AG09319 (cell line): ENCODE measurements at regions not wholly inside any gene's neighbourhood (a gene's known extent, or its start where the extent isn't known, plus 50 kb on each side); places are given as distances from the start of the nearest gene placed in this dataset.

Experiments
- DNase-seq: peaks from one replicate; pipeline ENCODE4 v3.0.0-alpha.2; 2010; ENCODE audit warnings: low read depth; ENCODE audit errors: extremely low read depth
- CTCF ChIP-seq: IDR thresholded peaks from 2 replicates; pipeline ENCODE4 v1.5.1; 2011; ENCODE audit warnings: low read depth, mild to moderate bottlenecking, inconsistent platforms, low read length, moderate library complexity

- DNase-seq: no peak
- no peak for TF ChIP-seq CTCF
These were observed 100.0 kb downstream of the CRYAA start for GRCh38 chr21:43268804-43269186.

- DNase-seq: no peak
- no peak for TF ChIP-seq CTCF
These were observed 99.4 kb downstream of the CRYAA start for GRCh38 chr21:43268086-43268803.

- DNase-seq: no peak
These were observed 98.7 kb downstream of the CRYAA start for GRCh38 chr21:43267391-43268085.

GRCh38 chr21:43266534-43266933 is 97.7 kb downstream of the CRYAA start:
- TF ChIP-seq CTCF: no peak
- no peak for DNase-seq

More at GRCh38 chr21:43267391-43268085, 98.7 kb downstream of the CRYAA start:
- no peak for TF ChIP-seq CTCF

GRCh38 chr21:43262427-43262826 is 93.6 kb downstream of the CRYAA start:
- no peak for DNase-seq
- TF ChIP-seq CTCF: no peak
